ENCODE measurements at regions not wholly inside any gene's neighbourhood (a gene's known extent, or its start where the extent isn't known, plus 50 kb on each side); places are given as distances from the start of the nearest gene placed in this dataset.

GRCh38 chr15:70557521-70558258 is 205.7 kb downstream of the UACA start:
- TF ChIP-seq MXI1 (IDR thresholded peaks at IDR 0.05; ENCODE audit: borderline replicate concordance, low read depth, low read length): no peak
- TF ChIP-seq, protein P1, sequence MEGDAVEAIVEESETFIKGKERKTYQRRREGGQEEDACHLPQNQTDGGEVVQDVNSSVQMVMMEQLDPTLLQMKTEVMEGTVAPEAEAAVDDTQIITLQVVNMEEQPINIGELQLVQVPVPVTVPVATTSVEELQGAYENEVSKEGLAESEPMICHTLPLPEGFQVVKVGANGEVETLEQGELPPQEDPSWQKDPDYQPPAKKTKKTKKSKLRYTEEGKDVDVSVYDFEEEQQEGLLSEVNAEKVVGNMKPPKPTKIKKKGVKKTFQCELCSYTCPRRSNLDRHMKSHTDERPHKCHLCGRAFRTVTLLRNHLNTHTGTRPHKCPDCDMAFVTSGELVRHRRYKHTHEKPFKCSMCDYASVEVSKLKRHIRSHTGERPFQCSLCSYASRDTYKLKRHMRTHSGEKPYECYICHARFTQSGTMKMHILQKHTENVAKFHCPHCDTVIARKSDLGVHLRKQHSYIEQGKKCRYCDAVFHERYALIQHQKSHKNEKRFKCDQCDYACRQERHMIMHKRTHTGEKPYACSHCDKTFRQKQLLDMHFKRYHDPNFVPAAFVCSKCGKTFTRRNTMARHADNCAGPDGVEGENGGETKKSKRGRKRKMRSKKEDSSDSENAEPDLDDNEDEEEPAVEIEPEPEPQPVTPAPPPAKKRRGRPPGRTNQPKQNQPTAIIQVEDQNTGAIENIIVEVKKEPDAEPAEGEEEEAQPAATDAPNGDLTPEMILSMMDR (conservative IDR thresholded peaks at IDR 0.05; ENCODE audit: low read depth, low read length): no peak
- TF ChIP-seq RAD21 (IDR thresholded peaks at IDR 0.05; ENCODE audit: low read length): no peak
- no peak for TF ChIP-seq RCOR1 (IDR thresholded peaks at IDR 0.05; ENCODE audit: insufficient replicate concordance, low read length)
- TF ChIP-seq POLR2A (IDR thresholded peaks at IDR 0.05; ENCODE audit: low read depth, low read length): no peak
- TF ChIP-seq RFX5 (IDR thresholded peaks at IDR 0.05; ENCODE audit: low read depth, low read length): no peak
- TF ChIP-seq BHLHE40 (IDR thresholded peaks at IDR 0.05; ENCODE audit: low read depth, low read length): no peak
- TF ChIP-seq MAZ (IDR thresholded peaks at IDR 0.05; ENCODE audit: borderline replicate concordance, low read depth, low read length): no peak
- no peak for TF ChIP-seq SMC3 (IDR thresholded peaks at IDR 0.05; ENCODE audit: low read depth, low read length)
- no peak for TF ChIP-seq MAFK (IDR thresholded peaks at IDR 0.05; ENCODE audit: low read depth, low read length)
- TF ChIP-seq, protein P2, sequence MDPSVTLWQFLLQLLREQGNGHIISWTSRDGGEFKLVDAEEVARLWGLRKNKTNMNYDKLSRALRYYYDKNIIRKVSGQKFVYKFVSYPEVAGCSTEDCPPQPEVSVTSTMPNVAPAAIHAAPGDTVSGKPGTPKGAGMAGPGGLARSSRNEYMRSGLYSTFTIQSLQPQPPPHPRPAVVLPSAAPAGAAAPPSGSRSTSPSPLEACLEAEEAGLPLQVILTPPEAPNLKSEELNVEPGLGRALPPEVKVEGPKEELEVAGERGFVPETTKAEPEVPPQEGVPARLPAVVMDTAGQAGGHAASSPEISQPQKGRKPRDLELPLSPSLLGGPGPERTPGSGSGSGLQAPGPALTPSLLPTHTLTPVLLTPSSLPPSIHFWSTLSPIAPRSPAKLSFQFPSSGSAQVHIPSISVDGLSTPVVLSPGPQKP (IDR thresholded peaks at IDR 0.05; ENCODE audit: borderline replicate concordance, low read depth, low read length): no peak
- TF ChIP-seq FOS (IDR thresholded peaks at IDR 0.05; ENCODE audit: low read depth, low read length): no peak
